Neural cell (in vitro differentiated cells): ENCODE measurements at regions not wholly inside any gene's neighbourhood (a gene's known extent, or its start where the extent isn't known, plus 50 kb on each side); places are given as distances from the start of the nearest gene placed in this dataset.

Source experiments
- H2AFZ ChIP-seq: fragments of 200-600, 300-800 bp; sonication (generic), shearing (Covaris generic); 2 replicates; pipeline ENCODE4 v1.6.0; 2014; ENCODE audit warnings: low read depth, mild to moderate bottlenecking, antibody characterized with exemption, low read length, moderate library complexity
- H3F3A ChIP-seq: fragments of 200-600 bp; shearing (Covaris generic); 2 replicates; pipeline ENCODE4 v1.6.1; 2016; ENCODE audit warnings: mild to moderate bottlenecking, moderate library complexity, mixed read lengths, antibody characterized with exemption, low read length; ENCODE audit not compliant: insufficient read depth, poor library complexity, severe bottlenecking
- H3K27ac ChIP-seq: fragments of 200-600, 300-800 bp; sonication (generic), shearing (Covaris generic); 2 replicates; pipeline ENCODE4 v1.5.1; 2014; ENCODE audit warnings: mild to moderate bottlenecking, low read length, moderate library complexity
- H3K27me3 ChIP-seq: fragments of 300-800, 200-600 bp; sonication (generic), shearing (Covaris generic); 2 replicates; pipeline ENCODE4 v1.6.0; 2014; ENCODE audit warnings: mild to moderate bottlenecking, low read depth, low read length, moderate library complexity; ENCODE audit not compliant: insufficient read depth
- H3K36me3 ChIP-seq: fragments of 300-800, 200-600 bp; sonication (generic), shearing (Covaris generic); 2 replicates; pipeline ENCODE4 v1.5.1; 2014; ENCODE audit warnings: mild to moderate bottlenecking, antibody characterized with exemption, low read length, moderate library complexity; ENCODE audit not compliant: insufficient read depth
- H3K4me2 ChIP-seq: fragments of 300-800, 200-600 bp; sonication (generic), shearing (Covaris generic); 2 replicates; pipeline ENCODE4 v1.6.0; 2014; ENCODE audit warnings: mild to moderate bottlenecking, low read length
- H3K4me3 ChIP-seq: fragments of 300-800, 200-600 bp; sonication (generic), shearing (Covaris generic); 2 replicates; pipeline ENCODE4 v1.5.1; 2014; ENCODE audit warnings: mild to moderate bottlenecking, low read length, moderate library complexity
- H3K79me2 ChIP-seq: fragments of 200-600 bp; shearing (Covaris generic); replicated peaks from 2 replicates; pipeline ENCODE4 v1.6.0; 2014; ENCODE audit warnings: mild to moderate bottlenecking, low read length, moderate library complexity; ENCODE audit not compliant: insufficient read depth
- H3K9ac ChIP-seq: fragments of 300-800, 200-600 bp; sonication (generic), shearing (Covaris generic); 2 replicates; pipeline ENCODE4 v1.6.1; 2016; ENCODE audit warnings: mild to moderate bottlenecking, low read length, mixed read lengths
- H3K9me2 ChIP-seq: fragments of 200-600 bp; shearing (Covaris generic); 2 replicates; pipeline ENCODE4 v1.6.1; 2016; ENCODE audit warnings: mild to moderate bottlenecking, low read length, mixed read lengths; ENCODE audit not compliant: insufficient read depth
- H3K9me3 ChIP-seq: fragments of 200-600, 300-800 bp; sonication (generic), shearing (Covaris generic); 2 replicates; pipeline ENCODE4 v1.6.1; 2016; ENCODE audit warnings: mild to moderate bottlenecking, mixed run types, low read length, moderate library complexity, mixed read lengths
- H4K20me1 ChIP-seq: fragments of 200-600 bp; shearing (Covaris generic); 2 replicates; pipeline ENCODE4 v1.6.1; 2016; ENCODE audit warnings: mild to moderate bottlenecking, mixed run types; ENCODE audit not compliant: insufficient read depth
- EP300 ChIP-seq: fragments of 450-650 bp; conservative IDR thresholded peaks from 2 replicates; pipeline ENCODE4 v1.6.1; 2014; ENCODE audit warnings: antibody characterized with exemption, mild to moderate bottlenecking, moderate library complexity; ENCODE audit not compliant: poor library complexity, severe bottlenecking
- EZH2 ChIP-seq: fragments of 200-600, 300-800 bp; shearing (Covaris generic), sonication (generic); IDR thresholded peaks from 2 replicates; pipeline ENCODE4 v1.6.1; 2014; ENCODE audit warnings: antibody characterized with exemption, low read length, borderline replicate concordance, mild to moderate bottlenecking; ENCODE audit not compliant: insufficient read depth, poor library complexity, severe bottlenecking
- MXI1 ChIP-seq: fragments of 450-650 bp; conservative IDR thresholded peaks from 2 replicates; pipeline ENCODE4 v1.6.1; 2014; ENCODE audit warnings: antibody characterized with exemption, mild to moderate bottlenecking; ENCODE audit not compliant: poor library complexity, severe bottlenecking
- POLR2AphosphoS5 ChIP-seq: IDR thresholded peaks from 2 replicates; pipeline ENCODE4 v1.6.1; 2012
- RAD21 ChIP-seq: fragments of 450-650 bp; conservative IDR thresholded peaks from 2 replicates; pipeline ENCODE4 v1.6.1; 2014; ENCODE audit warnings: antibody characterized with exemption, mild to moderate bottlenecking, moderate library complexity
- SMC3 ChIP-seq: fragments of 450-650 bp; conservative IDR thresholded peaks from 2 replicates; pipeline ENCODE4 v1.6.1; 2014; ENCODE audit warnings: antibody characterized with exemption, mild to moderate bottlenecking, moderate library complexity; ENCODE audit not compliant: poor library complexity
- TAF1 ChIP-seq: IDR thresholded peaks from 2 replicates; pipeline ENCODE4 v1.6.1; 2012; ENCODE audit warnings: low read depth
- TF ChIP-seq, protein P1 (sequence below): fragments of 450-650 bp; IDR thresholded peaks from 2 replicates; pipeline ENCODE4 v1.5.1; 2014; ENCODE audit warnings: antibody characterized with exemption, mild to moderate bottlenecking, moderate library complexity; ENCODE audit not compliant: poor library complexity, severe bottlenecking
- TF ChIP-seq, protein P2 (sequence below): IDR thresholded peaks from 2 replicates; pipeline ENCODE4 v1.6.1; 2012; ENCODE audit warnings: borderline replicate concordance

DNA sequence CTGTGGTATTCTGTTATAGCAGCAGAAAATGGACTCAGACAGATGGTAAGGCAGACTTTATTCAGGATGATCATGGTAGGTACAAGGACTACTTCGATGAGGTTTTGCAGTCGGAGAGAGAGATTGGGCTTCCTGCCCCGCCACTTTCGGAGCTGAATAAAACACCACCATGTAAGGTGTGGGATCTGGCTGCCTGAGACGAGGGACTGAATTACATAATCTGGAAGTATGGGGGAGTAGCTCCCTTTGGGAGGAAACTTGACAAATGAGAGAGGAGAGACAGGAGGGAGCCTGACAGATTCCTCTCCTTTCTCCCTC is 255.5 kb upstream of the GATB start:
- Histone ChIP-seq H3K9me2 (no peaks in the 10 kb centered on the region), H3K4me2 (no peak overlapping the region), H3K79me2 (no peaks in the 10 kb centered on the region), H3K27me3 (no peaks in the 10 kb centered on the region), H3K4me3 (no peak overlapping the region), H2AFZ (no peak overlapping the region), H3K9me3 (no peaks in the 10 kb centered on the region), H3F3A (no peaks in the 10 kb centered on the region), H3K9ac (no peak overlapping the region), H3K27ac (no peak overlapping the region), H4K20me1 (no peaks in the 10 kb centered on the region), H3K36me3 (no peaks in the 10 kb centered on the region)
- TF ChIP-seq EZH2 (no peak), SMC3 (no peak), RAD21 (no peak), EP300 (no peak), TAF1 (no peak)
- TF ChIP-seq, protein P1, sequence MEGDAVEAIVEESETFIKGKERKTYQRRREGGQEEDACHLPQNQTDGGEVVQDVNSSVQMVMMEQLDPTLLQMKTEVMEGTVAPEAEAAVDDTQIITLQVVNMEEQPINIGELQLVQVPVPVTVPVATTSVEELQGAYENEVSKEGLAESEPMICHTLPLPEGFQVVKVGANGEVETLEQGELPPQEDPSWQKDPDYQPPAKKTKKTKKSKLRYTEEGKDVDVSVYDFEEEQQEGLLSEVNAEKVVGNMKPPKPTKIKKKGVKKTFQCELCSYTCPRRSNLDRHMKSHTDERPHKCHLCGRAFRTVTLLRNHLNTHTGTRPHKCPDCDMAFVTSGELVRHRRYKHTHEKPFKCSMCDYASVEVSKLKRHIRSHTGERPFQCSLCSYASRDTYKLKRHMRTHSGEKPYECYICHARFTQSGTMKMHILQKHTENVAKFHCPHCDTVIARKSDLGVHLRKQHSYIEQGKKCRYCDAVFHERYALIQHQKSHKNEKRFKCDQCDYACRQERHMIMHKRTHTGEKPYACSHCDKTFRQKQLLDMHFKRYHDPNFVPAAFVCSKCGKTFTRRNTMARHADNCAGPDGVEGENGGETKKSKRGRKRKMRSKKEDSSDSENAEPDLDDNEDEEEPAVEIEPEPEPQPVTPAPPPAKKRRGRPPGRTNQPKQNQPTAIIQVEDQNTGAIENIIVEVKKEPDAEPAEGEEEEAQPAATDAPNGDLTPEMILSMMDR = no peak
- TF ChIP-seq, protein P2, sequence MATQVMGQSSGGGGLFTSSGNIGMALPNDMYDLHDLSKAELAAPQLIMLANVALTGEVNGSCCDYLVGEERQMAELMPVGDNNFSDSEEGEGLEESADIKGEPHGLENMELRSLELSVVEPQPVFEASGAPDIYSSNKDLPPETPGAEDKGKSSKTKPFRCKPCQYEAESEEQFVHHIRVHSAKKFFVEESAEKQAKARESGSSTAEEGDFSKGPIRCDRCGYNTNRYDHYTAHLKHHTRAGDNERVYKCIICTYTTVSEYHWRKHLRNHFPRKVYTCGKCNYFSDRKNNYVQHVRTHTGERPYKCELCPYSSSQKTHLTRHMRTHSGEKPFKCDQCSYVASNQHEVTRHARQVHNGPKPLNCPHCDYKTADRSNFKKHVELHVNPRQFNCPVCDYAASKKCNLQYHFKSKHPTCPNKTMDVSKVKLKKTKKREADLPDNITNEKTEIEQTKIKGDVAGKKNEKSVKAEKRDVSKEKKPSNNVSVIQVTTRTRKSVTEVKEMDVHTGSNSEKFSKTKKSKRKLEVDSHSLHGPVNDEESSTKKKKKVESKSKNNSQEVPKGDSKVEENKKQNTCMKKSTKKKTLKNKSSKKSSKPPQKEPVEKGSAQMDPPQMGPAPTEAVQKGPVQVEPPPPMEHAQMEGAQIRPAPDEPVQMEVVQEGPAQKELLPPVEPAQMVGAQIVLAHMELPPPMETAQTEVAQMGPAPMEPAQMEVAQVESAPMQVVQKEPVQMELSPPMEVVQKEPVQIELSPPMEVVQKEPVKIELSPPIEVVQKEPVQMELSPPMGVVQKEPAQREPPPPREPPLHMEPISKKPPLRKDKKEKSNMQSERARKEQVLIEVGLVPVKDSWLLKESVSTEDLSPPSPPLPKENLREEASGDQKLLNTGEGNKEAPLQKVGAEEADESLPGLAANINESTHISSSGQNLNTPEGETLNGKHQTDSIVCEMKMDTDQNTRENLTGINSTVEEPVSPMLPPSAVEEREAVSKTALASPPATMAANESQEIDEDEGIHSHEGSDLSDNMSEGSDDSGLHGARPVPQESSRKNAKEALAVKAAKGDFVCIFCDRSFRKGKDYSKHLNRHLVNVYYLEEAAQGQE = no peak

DNA sequence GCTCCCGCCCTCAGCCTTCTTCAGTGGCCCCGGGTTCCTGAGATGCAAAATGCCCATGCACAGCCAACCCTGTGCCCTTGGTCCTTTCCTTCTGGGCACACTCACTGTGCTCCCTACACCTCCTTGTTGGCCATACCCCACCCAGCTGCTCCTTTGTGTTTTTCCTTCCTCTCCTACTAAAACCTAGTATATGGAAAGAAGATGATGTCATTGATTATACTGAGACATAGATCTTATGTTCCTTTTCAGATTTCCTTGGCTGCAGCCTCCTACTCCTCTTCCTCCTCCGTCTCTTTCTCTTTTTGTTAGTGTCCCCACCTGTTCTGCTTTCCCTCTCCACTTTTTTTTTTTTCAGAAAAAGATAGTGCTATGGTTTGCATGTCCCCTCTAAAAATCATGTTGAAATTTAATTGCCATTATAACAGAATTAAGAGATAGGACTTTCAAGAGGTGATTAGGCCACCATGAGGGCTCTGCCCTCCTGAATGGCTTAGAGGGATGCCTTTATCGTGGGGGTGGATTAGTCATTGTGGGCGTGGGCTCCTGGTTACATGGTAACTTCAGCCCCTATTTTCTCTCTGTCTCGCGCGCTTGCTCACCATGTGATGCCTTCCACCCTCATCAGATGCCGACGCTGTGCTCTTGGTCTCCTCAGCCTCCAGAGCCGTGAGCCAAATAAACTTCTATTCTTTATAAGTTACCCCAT is 254.9 kb upstream of the GATB start:
- TF ChIP-seq SMC3 = no peak
- no peaks in the 10 kb centered on the region for H3K27me3 ChIP-seq
- H3K9ac ChIP-seq = no peak overlapping the region
- no peaks in the 10 kb centered on the region for H3K36me3 ChIP-seq
- H3F3A ChIP-seq = no peaks in the 10 kb centered on the region
- H3K4me3 ChIP-seq = no peak overlapping the region
- H4K20me1 ChIP-seq = no peaks in the 10 kb centered on the region
- H3K79me2 ChIP-seq = no peaks in the 10 kb centered on the region
- H3K9me3 ChIP-seq = no peaks in the 10 kb centered on the region
- no peak overlapping the region for H3K27ac ChIP-seq
- H3K9me2 ChIP-seq = no peaks in the 10 kb centered on the region
- no peak overlapping the region for H3K4me2 ChIP-seq
- H2AFZ ChIP-seq = no peak overlapping the region

DNA sequence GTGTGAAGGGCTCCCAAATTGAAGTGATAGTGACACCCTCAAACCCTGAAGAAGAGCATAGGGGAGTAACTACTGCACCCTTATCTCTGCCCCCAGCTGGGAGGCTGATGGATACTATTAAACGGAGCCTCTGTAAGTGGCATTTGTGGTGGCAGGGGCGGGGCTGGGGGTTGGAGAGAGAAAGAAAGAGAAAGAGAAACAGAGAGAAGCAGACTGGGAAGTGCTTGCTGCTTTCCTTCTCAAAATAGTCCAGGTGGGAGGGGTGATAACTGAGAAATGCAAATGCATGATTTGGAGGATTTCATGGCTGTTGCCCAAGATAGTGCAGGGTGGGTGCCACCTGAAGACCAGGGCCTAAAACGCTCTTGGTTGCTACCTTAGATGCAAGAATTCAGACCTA is 253.5 kb upstream of the GATB start:
- Histone ChIP-seq H3K36me3 (no peaks in the 10 kb centered on the region), H3K9me2 (no peaks in the 10 kb centered on the region), H3K9me3 (no peaks in the 10 kb centered on the region), H2AFZ (no peak overlapping the region), H3K27me3 (no peaks in the 10 kb centered on the region), H3K27ac (no peak overlapping the region), H3F3A (no peaks in the 10 kb centered on the region), H3K4me3 (no peak overlapping the region), H3K79me2 (no peaks in the 10 kb centered on the region), H4K20me1 (no peaks in the 10 kb centered on the region), H3K9ac (no peak overlapping the region), H3K4me2 (no peak overlapping the region)
- no peak for TF ChIP-seq POLR2AphosphoS5
- no peak for TF ChIP-seq EP300
- TF ChIP-seq MXI1 = no peak
- TF ChIP-seq RAD21 = no peak
- no peak for TF ChIP-seq SMC3
- TF ChIP-seq TAF1 = no peak
- TF ChIP-seq, protein P2 = no peak
- no peak for TF ChIP-seq EZH2
- TF ChIP-seq, protein P1 = no peak
